GM12891 (cell line): ENCODE measurements at regions not wholly inside any gene's neighbourhood (a gene's known extent, or its start where the extent isn't known, plus 50 kb on each side); places are given as distances from the start of the nearest gene placed in this dataset.
"Not testable (repeated sequence)": the region's sequence is repeated elsewhere in the genome, so short reads cannot be mapped to it uniquely, and the experiment has no call there.

Experiments used
- DNase-seq: peaks from one replicate; pipeline ENCODE4 v3.0.0; 2011; ENCODE audit warnings: low spot score; ENCODE audit not compliant: insufficient read length
- FAIRE-seq: peaks from 2 replicates; lab custom pipeline; 2011; peaks lifted over from hg19 to GRCh38; lab: Jason Lieb, UNC
- PAX5 ChIP-seq: IDR thresholded peaks from 2 replicates; pipeline ENCODE4 v1.6.1; 2011; ENCODE audit warnings: low read length, moderate library complexity, mild to moderate bottlenecking; ENCODE audit not compliant: insufficient read depth, severe bottlenecking
- POLR2A ChIP-seq: IDR thresholded peaks from 2 replicates; pipeline ENCODE4 v1.6.1; 2011; ENCODE audit warnings: low read depth, low read length, control low read depth
- POLR2AphosphoS5 ChIP-seq: IDR thresholded peaks from 2 replicates; pipeline ENCODE4 v1.6.1; 2011; ENCODE audit warnings: low read depth, low read length, control low read depth
- POU2F2 ChIP-seq: IDR thresholded peaks from 2 replicates; pipeline ENCODE4 v1.6.1; 2011; ENCODE audit warnings: low read depth, mild to moderate bottlenecking, control low read depth, low read length, moderate library complexity
- SPI1 ChIP-seq: IDR thresholded peaks from 2 replicates; pipeline ENCODE4 v1.6.1; 2011; ENCODE audit warnings: low read depth, low read length, control low read depth
- TAF1 ChIP-seq: IDR thresholded peaks from 2 replicates; pipeline ENCODE4 v1.6.1; 2011; ENCODE audit warnings: low read depth, low read length, control low read depth

DNA sequence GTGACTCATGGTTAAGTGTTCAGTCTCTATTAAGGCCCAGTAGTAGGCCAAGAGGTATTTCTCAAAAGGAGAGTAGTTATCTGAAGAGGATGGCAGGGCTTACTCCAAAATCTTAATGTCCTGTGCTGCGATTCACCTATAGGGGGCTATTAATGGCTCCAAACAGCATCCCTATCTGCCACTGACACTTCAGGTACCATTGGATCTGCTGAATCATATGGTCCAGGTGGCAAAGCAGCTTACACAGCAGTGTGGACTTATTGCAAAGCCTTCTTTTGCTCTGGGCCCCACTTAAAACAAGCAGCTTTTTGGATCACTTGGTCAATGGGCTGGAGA is 60.8 kb upstream of the ATP2B1 start:
- no peak for DNase-seq
- no peak for TF ChIP-seq POLR2A
- FAIRE-seq, result no peak

DNA sequence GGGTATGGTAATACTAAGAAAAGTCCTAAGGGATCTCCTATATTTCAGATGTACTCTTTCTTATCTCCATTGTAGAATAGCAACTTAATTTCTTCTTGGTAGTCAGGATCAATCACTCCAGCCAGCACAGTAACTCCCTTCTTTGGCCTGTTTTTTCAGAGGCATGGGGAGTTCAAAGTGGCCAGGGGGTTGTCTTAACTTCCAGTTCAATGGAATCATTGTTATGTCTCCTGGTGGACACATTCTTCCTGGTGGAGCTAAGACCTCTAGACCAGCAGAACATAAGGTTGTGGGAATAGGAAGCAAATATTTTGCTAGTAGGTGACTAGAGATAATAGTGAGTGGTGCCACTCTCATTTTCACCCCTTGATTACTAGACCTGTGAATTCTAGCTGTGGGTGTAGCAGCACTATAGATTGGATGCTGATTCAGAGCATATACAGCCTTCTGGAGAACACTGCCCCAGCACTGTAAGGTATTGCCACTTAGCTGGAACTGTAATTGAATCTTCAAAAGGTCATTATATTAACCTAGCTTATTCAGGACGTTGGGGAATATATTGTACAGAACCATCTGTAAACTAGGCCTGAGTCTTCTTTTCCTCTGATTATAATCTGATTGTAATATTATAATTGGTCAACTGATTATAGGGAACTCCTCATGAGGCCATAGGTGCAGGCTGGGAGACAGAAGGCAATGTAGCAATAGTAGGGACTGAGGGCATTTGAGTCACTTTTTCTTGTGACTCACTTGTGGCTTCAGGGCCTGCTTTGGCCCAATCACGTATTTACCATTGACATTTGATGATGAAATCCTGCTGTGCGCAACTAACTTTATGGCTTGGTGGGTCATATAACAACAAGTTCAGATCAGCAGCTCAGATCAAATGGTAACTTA is 60.2 kb upstream of the ATP2B1 start:
- FAIRE-seq (no peak), DNase-seq (no peak)
- TF ChIP-seq PAX5, result no peak
- no peak for TF ChIP-seq SPI1
- no peak for TF ChIP-seq POLR2A
- no peak for TF ChIP-seq TAF1
- no peak for TF ChIP-seq POLR2AphosphoS5
- TF ChIP-seq POU2F2, result no peak

DNA sequence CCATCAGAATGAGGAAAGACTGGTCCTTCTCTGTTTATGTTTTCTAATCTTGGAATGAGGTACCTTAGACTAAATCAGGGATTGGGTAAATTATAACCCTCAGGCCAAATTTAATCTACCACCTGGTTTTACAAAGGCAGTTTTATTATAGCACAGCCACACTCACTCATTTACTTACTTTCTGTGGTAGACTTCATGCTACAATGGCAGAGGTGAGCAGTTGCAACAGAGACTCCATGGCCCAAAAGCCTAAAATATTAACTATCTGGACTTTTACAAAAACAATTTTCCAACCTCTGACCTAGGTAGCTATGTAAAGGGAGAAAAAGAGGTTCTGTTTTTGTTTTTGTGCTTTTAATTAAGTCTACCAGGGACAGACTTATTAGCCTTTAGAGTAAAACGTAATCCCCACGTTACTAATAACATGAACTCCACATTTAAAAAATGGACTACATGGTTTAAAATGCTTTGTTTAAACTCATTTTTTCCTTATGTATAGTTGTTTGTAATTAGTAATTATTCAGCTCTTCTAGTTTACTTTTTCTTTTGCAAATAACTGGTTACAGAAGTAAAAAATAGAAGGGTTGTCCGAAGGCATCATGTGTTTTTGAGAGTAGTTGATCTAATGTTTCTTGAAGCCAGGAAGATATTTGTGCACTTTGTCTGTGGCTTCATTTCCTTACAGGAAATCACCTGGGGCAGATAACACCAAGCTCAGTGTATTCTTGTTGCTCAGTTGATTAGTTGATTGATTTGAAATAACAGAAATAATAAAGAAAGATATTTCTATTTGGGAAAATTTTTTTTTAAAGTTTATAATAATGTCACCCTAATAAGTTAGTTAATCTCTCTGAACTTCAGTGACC is 57.6 kb upstream of the ATP2B1 start:
- DNase-seq (no peak), FAIRE-seq (no peak)
- TF ChIP-seq SPI1 (no peak), POLR2A (no peak), POU2F2 (no peak), POLR2AphosphoS5 (no peak), PAX5 (no peak), TAF1 (no peak)

DNA sequence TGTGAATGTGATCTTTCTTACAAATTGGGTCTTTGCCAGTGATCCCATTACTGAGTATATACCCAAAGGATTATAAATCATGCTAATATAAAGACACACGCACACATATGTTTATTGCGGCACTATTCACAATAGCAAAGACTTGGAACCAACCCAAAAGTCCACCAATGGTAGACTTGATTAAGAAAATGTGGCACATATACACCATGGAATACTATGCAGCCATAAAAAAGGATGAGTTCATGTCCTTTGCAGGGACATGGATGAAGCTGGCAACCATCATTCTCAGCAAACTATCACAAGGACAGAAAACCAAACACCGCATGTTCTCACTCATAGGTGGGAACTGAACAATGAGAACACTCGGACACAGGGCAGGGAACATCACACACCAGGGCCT is 55.5 kb upstream of the ATP2B1 start:
- not testable (repeated sequence) for FAIRE-seq, DNase-seq

DNA sequence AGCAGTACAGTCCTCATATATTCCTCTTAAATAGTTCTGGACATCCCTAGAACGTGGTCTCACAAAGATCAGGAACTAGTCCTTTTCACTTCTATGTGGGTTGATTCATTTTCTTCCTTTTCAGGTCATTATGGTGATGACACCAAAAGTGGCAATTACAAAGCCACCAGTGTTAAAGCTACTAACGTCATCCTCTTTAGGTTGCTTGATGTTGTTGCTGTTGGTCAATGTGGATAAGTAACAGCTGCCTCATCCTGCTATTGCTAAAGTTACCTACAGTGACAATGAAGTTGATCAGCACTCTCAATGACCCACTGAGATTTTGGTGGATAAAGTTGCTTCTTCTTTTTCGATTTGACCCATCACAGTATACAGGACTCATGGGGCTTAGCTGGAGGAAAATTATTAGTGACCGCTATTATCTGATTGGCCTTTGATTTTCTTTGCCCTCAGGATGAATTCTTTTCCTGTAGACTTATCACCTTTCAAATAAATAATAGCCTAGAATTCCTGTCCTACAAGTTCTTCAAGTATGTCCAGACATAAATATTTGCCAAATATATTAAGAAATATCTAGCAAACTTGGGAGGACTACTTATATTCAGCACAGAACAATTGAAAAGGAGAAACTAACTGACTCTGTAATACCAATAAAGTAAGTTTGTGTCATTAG is 54.0 kb upstream of the ATP2B1 start:
- no peak for DNase-seq
- TF ChIP-seq SPI1, result peak; percentile 58
- TF ChIP-seq POLR2A, result no peak
- FAIRE-seq, result peak; percentile 13

DNA sequence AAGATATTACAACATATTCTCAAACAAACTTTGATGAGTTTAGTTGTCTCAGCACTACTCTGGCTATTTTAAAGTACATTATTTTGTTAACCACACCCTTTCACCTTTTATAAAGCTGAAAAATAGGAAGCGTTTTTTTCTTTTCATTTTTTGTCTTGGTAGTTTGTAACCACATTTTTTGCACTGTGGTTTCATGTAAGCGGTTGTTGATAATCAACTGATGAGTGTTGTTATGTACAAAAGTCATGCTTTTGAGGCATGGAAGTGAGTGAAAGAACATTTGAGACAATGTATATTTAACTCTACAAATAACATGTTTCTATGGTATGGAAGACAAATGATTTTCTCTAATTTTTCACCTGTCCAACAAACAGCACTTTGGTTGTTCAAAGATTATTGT is 52.1 kb upstream of the ATP2B1 start:
- DNase-seq, result no peak
- TF ChIP-seq TAF1 (no peak), POLR2A (no peak), POU2F2 (no peak), SPI1 (no peak), PAX5 (no peak), POLR2AphosphoS5 (no peak)
- no peak for FAIRE-seq
